HCT116 (cell line): ENCODE measurements at regions not wholly inside any gene's neighbourhood (a gene's known extent, or its start where the extent isn't known, plus 50 kb on each side); places are given as distances from the start of the nearest gene placed in this dataset.

Source experiments
- JUND ChIP-seq: IDR thresholded peaks from 2 replicates; pipeline ENCODE4 v1.6.1; 2012
- POLR2A ChIP-seq: IDR thresholded peaks from 2 replicates; pipeline ENCODE4 v1.7.0; 2011; ENCODE audit warnings: borderline replicate concordance; ENCODE audit not compliant: insufficient read depth, insufficient read length; ENCODE audit errors: extremely low read depth
- SRF ChIP-seq: IDR thresholded peaks from 2 replicates; pipeline ENCODE4 v1.6.1; 2012; ENCODE audit warnings: low read depth
- TF ChIP-seq, protein P1 (sequence below), 3 experiments: fragments of 200-600 bp in 1 of 3; sonication (generic) in 1 of 3; IDR thresholded peaks in 2 of 3; conservative IDR thresholded peaks in 1 of 3; 2 replicates each; pipeline ENCODE4 v1.5.1; 2012 to 2017; ENCODE audit warnings: low read depth in 2 of 3, low read length in 2 of 3, antibody characterized with exemption in 1 of 3, borderline replicate concordance in 1 of 3, control low read depth in 1 of 3, mild to moderate bottlenecking in 1 of 3, mixed read lengths in 1 of 3, mixed run types in 1 of 3, moderate library complexity in 1 of 3; ENCODE audit not compliant: insufficient read depth in 1 of 3

GRCh38 chr2:173598525-173598924 is 243.9 kb downstream of the CDCA7 start:
- TF ChIP-seq, protein P1, sequence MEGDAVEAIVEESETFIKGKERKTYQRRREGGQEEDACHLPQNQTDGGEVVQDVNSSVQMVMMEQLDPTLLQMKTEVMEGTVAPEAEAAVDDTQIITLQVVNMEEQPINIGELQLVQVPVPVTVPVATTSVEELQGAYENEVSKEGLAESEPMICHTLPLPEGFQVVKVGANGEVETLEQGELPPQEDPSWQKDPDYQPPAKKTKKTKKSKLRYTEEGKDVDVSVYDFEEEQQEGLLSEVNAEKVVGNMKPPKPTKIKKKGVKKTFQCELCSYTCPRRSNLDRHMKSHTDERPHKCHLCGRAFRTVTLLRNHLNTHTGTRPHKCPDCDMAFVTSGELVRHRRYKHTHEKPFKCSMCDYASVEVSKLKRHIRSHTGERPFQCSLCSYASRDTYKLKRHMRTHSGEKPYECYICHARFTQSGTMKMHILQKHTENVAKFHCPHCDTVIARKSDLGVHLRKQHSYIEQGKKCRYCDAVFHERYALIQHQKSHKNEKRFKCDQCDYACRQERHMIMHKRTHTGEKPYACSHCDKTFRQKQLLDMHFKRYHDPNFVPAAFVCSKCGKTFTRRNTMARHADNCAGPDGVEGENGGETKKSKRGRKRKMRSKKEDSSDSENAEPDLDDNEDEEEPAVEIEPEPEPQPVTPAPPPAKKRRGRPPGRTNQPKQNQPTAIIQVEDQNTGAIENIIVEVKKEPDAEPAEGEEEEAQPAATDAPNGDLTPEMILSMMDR (IDR thresholded peaks at IDR 0.05 in 2 of 3, conservative IDR thresholded peaks at IDR 0.05 in 1 of 3; ENCODE audit: borderline replicate concordance in 1 of 3, insufficient read depth in 1 of 3, low read depth in 2 of 3, low read length in 2 of 3): no peak
- no peak for TF ChIP-seq JUND
- TF ChIP-seq SRF: no peak
- TF ChIP-seq POLR2A: no peak
